Colon (tissue), 2 donors: ENCODE measurements at regions not wholly inside any gene's neighbourhood (a gene's known extent, or its start where the extent isn't known, plus 50 kb on each side); places are given as distances from the start of the nearest gene placed in this dataset.

Experiments used
- FAIRE-seq: peaks from 2 replicates; lab custom pipeline; 2012; peaks lifted over from hg19 to GRCh38; lab: Jason Lieb, UNC
- donor health status: control.
- donor health status: control.

- no peak for FAIRE-seq
Measured at GRCh38 chr14:101357038-101357437, 204.3 kb upstream of the DIO3 start.

GRCh38 chr14:101357559-101358319 is 203.6 kb upstream of the DIO3 start:
- FAIRE-seq: no peak

GRCh38 chr14:101358320-101359125 is 202.8 kb upstream of the DIO3 start:
- FAIRE-seq: no peak

- FAIRE-seq: no peak
Measured at GRCh38 chr14:101359221-101360053, 201.9 kb upstream of the DIO3 start.

- FAIRE-seq: no peak
Measured at GRCh38 chr14:101360054-101360911, 201.0 kb upstream of the DIO3 start.

- no peak for FAIRE-seq
Measured at GRCh38 chr14:101361044-101361443, 200.3 kb upstream of the DIO3 start.

GRCh38 chr14:101361451-101362433 is 199.6 kb upstream of the DIO3 start:
- no peak for FAIRE-seq

GRCh38 chr14:101362529-101363260 is 198.6 kb upstream of the DIO3 start:
- FAIRE-seq: no peak

GRCh38 chr14:101363261-101363555 is 198.1 kb upstream of the DIO3 start:
- FAIRE-seq: no peak

- FAIRE-seq: no peak
Measured at GRCh38 chr14:101363880-101364391, 197.4 kb upstream of the DIO3 start.

- FAIRE-seq: no peak
Measured at GRCh38 chr14:101364503-101365328, 196.6 kb upstream of the DIO3 start.

GRCh38 chr14:101365329-101366158 is 195.8 kb upstream of the DIO3 start:
- no peak for FAIRE-seq

GRCh38 chr14:101367421-101368261 is 193.7 kb upstream of the DIO3 start:
- FAIRE-seq: no peak

- FAIRE-seq: no peak
Measured at GRCh38 chr14:101368629-101369028, 192.7 kb upstream of the DIO3 start.

GRCh38 chr14:101369194-101369915 is 191.9 kb upstream of the DIO3 start:
- FAIRE-seq: no peak

- no peak for FAIRE-seq
Measured at GRCh38 chr14:101369916-101370592, 191.2 kb upstream of the DIO3 start.
